ENCODE measurements at regions not wholly inside any gene's neighbourhood (a gene's known extent, or its start where the extent isn't known, plus 50 kb on each side); places are given as distances from the start of the nearest gene placed in this dataset.

DNA sequence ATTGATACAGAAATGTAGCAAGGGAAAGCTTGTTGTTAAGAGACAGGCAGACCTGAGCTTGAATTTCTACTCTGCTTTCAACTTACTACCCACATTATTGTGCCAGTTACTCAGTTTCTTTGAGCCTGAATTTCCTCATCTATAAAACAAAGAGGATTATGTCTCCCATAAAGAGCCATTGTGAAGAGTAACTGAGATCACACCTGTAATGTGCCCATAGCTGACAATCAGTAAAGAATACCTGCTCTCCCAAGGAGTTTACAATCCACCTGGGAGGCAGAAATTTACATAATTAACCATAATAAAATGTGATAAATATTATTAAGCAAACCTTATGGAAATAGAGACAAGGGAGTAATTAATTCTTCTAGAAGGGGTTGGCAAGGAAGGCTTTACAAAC is 204.9 kb downstream of the EPM2A start:
- no peak for TF ChIP-seq FOXA1 (IDR thresholded peaks at IDR 0.05)
- TF ChIP-seq FOXA1 (CRISPR knock-in tag; IDR thresholded peaks at IDR 0.05), result no peak
- no peak for TF ChIP-seq EZH2 (conservative IDR thresholded peaks at IDR 0.05; ENCODE audit: low read depth, low read length)
- no peak for TF ChIP-seq PAWR (CRISPR knock-in tag; IDR thresholded peaks at IDR 0.05; ENCODE audit: borderline replicate concordance)
- TF ChIP-seq SRF (IDR thresholded peaks at IDR 0.05; ENCODE audit: low read depth, low read length), result no peak
- TF ChIP-seq CTCF (CRISPR knock-in tag; IDR thresholded peaks at IDR 0.05), result no peak
- no peak for TF ChIP-seq EP300 (IDR thresholded peaks at IDR 0.05; ENCODE audit: low read depth in 2 of 2, low read length in 2 of 2)
- no peak for TF ChIP-seq EP300 (CRISPR knock-in tag; IDR thresholded peaks at IDR 0.05; ENCODE audit: borderline replicate concordance)
- no peak for TF ChIP-seq JUND (CRISPR knock-in tag; IDR thresholded peaks at IDR 0.05)
- TF ChIP-seq ZNF274 (CRISPR knock-in tag; IDR thresholded peaks at IDR 0.05), result no peak
- TF ChIP-seq BCL6 (CRISPR knock-in tag; IDR thresholded peaks at IDR 0.05), result no peak
- no peak for TF ChIP-seq KAT7 (CRISPR knock-in tag; IDR thresholded peaks at IDR 0.05; ENCODE audit: borderline replicate concordance)
- TF ChIP-seq RFX5 (IDR thresholded peaks at IDR 0.05; ENCODE audit: low read depth, low read length), result no peak
- no peak for TF ChIP-seq ZNF768 (CRISPR knock-in tag; IDR thresholded peaks at IDR 0.05)
- no peak for TF ChIP-seq ZNF337 (CRISPR knock-in tag; IDR thresholded peaks at IDR 0.05; ENCODE audit: borderline replicate concordance, low read depth)

Data from HepG2 (cell line).